Small intestine (tissue), 7 donors: ENCODE measurements at regions not wholly inside any gene's neighbourhood (a gene's known extent, or its start where the extent isn't known, plus 50 kb on each side); places are given as distances from the start of the nearest gene placed in this dataset.
A peak's percentile ranks its signal among the peaks of the same experiment; 100 is the strongest.
"Not testable (repeated sequence)": the region's sequence is repeated elsewhere in the genome, so short reads cannot be mapped to it uniquely, and the experiment has no call there.

Experiments
- DNase-seq, 2 donors: peaks; one replicate each; pipeline versions ENCODE4 v3.0.0 to v3.0.0-alpha.2; 2013
- FAIRE-seq: peaks from 2 replicates; lab custom pipeline; 2012; peaks lifted over from hg19 to GRCh38; lab: Jason Lieb, UNC
- H3K27ac ChIP-seq, 3 donors: one replicate each; pipeline ENCODE4 v1.5.1; 2013; ENCODE audit warnings: low read length in 2 of 3, mild to moderate bottlenecking in 2 of 3, control low read depth in 1 of 3, inconsistent platforms in 1 of 3, low read depth in 1 of 3, moderate library complexity in 1 of 3
- H3K27me3 ChIP-seq, 3 donors: one replicate each; pipeline ENCODE4 v1.6.1; 2013; ENCODE audit warnings: low read length in 3 of 3, inconsistent platforms in 1 of 3; ENCODE audit not compliant: control insufficient read depth in 3 of 3, insufficient read depth in 3 of 3
- H3K36me3 ChIP-seq, 3 donors: one replicate each; pipeline ENCODE4 v1.6.1; 2013; ENCODE audit warnings: low read length in 3 of 3, inconsistent platforms in 1 of 3, low read depth in 1 of 3, mild to moderate bottlenecking in 1 of 3, moderate library complexity in 1 of 3; ENCODE audit not compliant: control insufficient read depth in 3 of 3, insufficient read depth in 2 of 3
- H3K4me1 ChIP-seq, 3 donors: one replicate each; pipeline ENCODE4 v1.6.1; 2013; ENCODE audit warnings: low read length in 2 of 3, inconsistent platforms in 1 of 3, low read depth in 1 of 3, mild to moderate bottlenecking in 1 of 3, moderate library complexity in 1 of 3; ENCODE audit not compliant: control insufficient read depth in 3 of 3, insufficient read depth in 2 of 3
- H3K4me3 ChIP-seq, 3 donors: one replicate each; pipeline ENCODE4 v1.5.1; 2013; ENCODE audit warnings: low read length in 3 of 3, control low read depth in 1 of 3, inconsistent platforms in 1 of 3, low read depth in 1 of 3, mild to moderate bottlenecking in 1 of 3, moderate library complexity in 1 of 3
- H3K9me3 ChIP-seq, 2 donors: one replicate each; pipeline ENCODE4 v1.6.1; 2013; ENCODE audit warnings: low read depth in 1 of 2, low read length in 1 of 2; ENCODE audit not compliant: control insufficient read depth in 2 of 2, insufficient read depth in 1 of 2
- WGBS, 3 donors: extraction: QIAGEN DNeasy Blood & Tissue Kit; methylation state at CpG; one replicate each; pipeline ENCODE4 v1.1.7; 2013; 5-methylcytosine and 5-hydroxymethylcytosine counted together
- donor health status: healthy with polysubstance abuse.
- donor health status: control.
- donor health status: control.
- donor health status: Bipolar disorder and iron deficiency.
- donor health status: healthy.

- Histone ChIP-seq H3K9me3 (no peaks in the 10 kb centered on the region), H3K4me1 (no peaks in the 10 kb centered on the region), H3K27me3 (no peaks in the 10 kb centered on the region), H3K4me3 (no peak overlapping the region), H3K36me3 (no peaks in the 10 kb centered on the region), H3K27ac (no peak overlapping the region)
- WGBS, 3 donors, result 81 to 85% (median 84%) methylated on average over 5 of the region's 5 CpGs
- FAIRE-seq (no peak), DNase-seq (no peak)
Measured at GRCh38 chr9:89695441-89695891, 90.7 kb downstream of the GADD45G start.

GRCh38 chr9:89695979-89696378 lies 91.2 kb downstream of the GADD45G start:
- not testable (repeated sequence) for DNase-seq, H3K9me3 ChIP-seq, FAIRE-seq, H3K27ac ChIP-seq, H3K4me3 ChIP-seq, H3K36me3 ChIP-seq, H3K27me3 ChIP-seq, H3K4me1 ChIP-seq
- 77 to 96% (median 95%) methylated on average over 4 to 6 of the region's 6 CpGs for WGBS, 3 donors

GRCh38 chr9:89696780-89697179 lies 92.0 kb downstream of the GADD45G start:
- H3K27ac ChIP-seq, result no peak overlapping the region
- no peaks in the 10 kb centered on the region for H3K27me3 ChIP-seq
- H3K36me3 ChIP-seq, result no peaks in the 10 kb centered on the region
- WGBS, 3 donors, result 70 to 84% (median 84%) methylated on average over 2 of the region's 2 CpGs
- no peak overlapping the region for H3K4me3 ChIP-seq
- no peaks in the 10 kb centered on the region for H3K4me1 ChIP-seq
- no peaks in the 10 kb centered on the region for H3K9me3 ChIP-seq
- FAIRE-seq, result no peak
- no peak for DNase-seq

GRCh38 chr9:89697553-89697952 lies 92.7 kb downstream of the GADD45G start:
- DNase-seq (no peak), FAIRE-seq (no peak)
- H3K27me3 ChIP-seq, result no peaks in the 10 kb centered on the region
- H3K4me1 ChIP-seq, result no peaks in the 10 kb centered on the region
- no peak overlapping the region for H3K4me3 ChIP-seq
- no peaks in the 10 kb centered on the region for H3K36me3 ChIP-seq
- H3K27ac ChIP-seq, result no peak overlapping the region
- WGBS, 3 donors, result 89 to 94% (median 90%) methylated on average over 3 of the region's 3 CpGs
- H3K9me3 ChIP-seq, result no peaks in the 10 kb centered on the region

GRCh38 chr9:89698411-89699005 lies 93.7 kb downstream of the GADD45G start:
- FAIRE-seq, result no peak
- Histone ChIP-seq H3K36me3 (no peaks in the 10 kb centered on the region), H3K27me3 (no peaks in the 10 kb centered on the region), H3K9me3 (no peaks in the 10 kb centered on the region), H3K4me1 (no peaks in the 10 kb centered on the region), H3K4me3 (no peak overlapping the region), H3K27ac (no peak overlapping the region)
- 94 to 96% (median 95%) methylated on average over 8 of the region's 8 CpGs for WGBS, 3 donors
- no peak for DNase-seq

- Histone ChIP-seq H3K4me3 (no peak overlapping the region), H3K36me3 (no peaks in the 10 kb centered on the region), H3K9me3 (no peaks in the 10 kb centered on the region), H3K4me1 (no peaks in the 10 kb centered on the region), H3K27me3 (no peaks in the 10 kb centered on the region), H3K27ac (no peak overlapping the region)
- 68 to 81% (median 76%) methylated on average over 11 of the region's 11 CpGs for WGBS, 3 donors
- peak; percentile 43 to 44 for DNase-seq
- no peak for FAIRE-seq
Measured at GRCh38 chr9:89699646-89700045, 94.8 kb downstream of the GADD45G start.

- FAIRE-seq (no peak), DNase-seq (no peak)
- H3K27me3 ChIP-seq, result no peaks in the 10 kb centered on the region
- no peaks in the 10 kb centered on the region for H3K36me3 ChIP-seq
- 51 to 71% (median 52%) methylated on average over 14 of the region's 14 CpGs for WGBS, 3 donors
- H3K9me3 ChIP-seq, result no peaks in the 10 kb centered on the region
- no peak overlapping the region for H3K4me3 ChIP-seq
- H3K27ac ChIP-seq, result peak overlapping the region in 1 of 3 donors; percentile 56
- H3K4me1 ChIP-seq, result no peaks in the 10 kb centered on the region
Measured at GRCh38 chr9:89701221-89701798, 96.5 kb downstream of the GADD45G start.

GRCh38 chr9:89702401-89702800 lies 97.6 kb downstream of the GADD45G start:
- H3K36me3 ChIP-seq, result no peaks in the 10 kb centered on the region
- H3K9me3 ChIP-seq, result no peaks in the 10 kb centered on the region
- no peak overlapping the region for H3K27ac ChIP-seq
- no peaks in the 10 kb centered on the region for H3K27me3 ChIP-seq
- FAIRE-seq (no peak), DNase-seq (no peak)
- H3K4me1 ChIP-seq, result no peaks in the 10 kb centered on the region
- H3K4me3 ChIP-seq, result no peak overlapping the region
- 83 to 93% (median 90%) methylated on average over 3 of the region's 3 CpGs for WGBS, 3 donors

- WGBS, 3 donors, result 5 to 43% (median 6%) methylated on average over 1 of the region's 1 CpG
- FAIRE-seq, result no peak
- no peak overlapping the region for H3K4me3 ChIP-seq
- no peaks in the 10 kb centered on the region for H3K27me3 ChIP-seq
- no peaks in the 10 kb centered on the region for H3K36me3 ChIP-seq
- H3K9me3 ChIP-seq, result no peaks in the 10 kb centered on the region
- DNase-seq, result no peak
- H3K27ac ChIP-seq, result no peak overlapping the region
- H3K4me1 ChIP-seq, result no peaks in the 10 kb centered on the region
Measured at GRCh38 chr9:89705651-89706050, 100.8 kb downstream of the GADD45G start.
